H9 (cell line): ENCODE measurements at regions not wholly inside any gene's neighbourhood (a gene's known extent, or its start where the extent isn't known, plus 50 kb on each side); places are given as distances from the start of the nearest gene placed in this dataset.

Experiments
- DNase-seq: peaks from one replicate; pipeline ENCODE4 v3.0.0-alpha.2; 2017
- H2AFZ ChIP-seq: one replicate; pipeline ENCODE4 v1.6.1; 2013; ENCODE audit warnings: mild to moderate bottlenecking, low read length, control low read depth, moderate library complexity
- H2AK5ac ChIP-seq: 2 replicates; pipeline ENCODE4 v1.6.1; 2013; ENCODE audit warnings: low read length, control low read depth, mixed read lengths; ENCODE audit not compliant: insufficient read length
- H2BK120ac ChIP-seq: one replicate; pipeline ENCODE4 v1.6.1; 2013; ENCODE audit warnings: low read depth, mild to moderate bottlenecking, low read length, control low read depth, inconsistent platforms; ENCODE audit not compliant: poor library complexity, severe bottlenecking
- H2BK12ac ChIP-seq: 2 replicates; pipeline ENCODE4 v1.6.1; 2013; ENCODE audit warnings: low read length, control low read depth, mixed read lengths, low read depth; ENCODE audit not compliant: insufficient read length
- H2BK15ac ChIP-seq: 2 replicates; pipeline ENCODE4 v1.6.1; 2013; ENCODE audit warnings: low read depth, low read length, control low read depth
- H2BK20ac ChIP-seq: one replicate; pipeline ENCODE4 v1.6.1; 2013; ENCODE audit warnings: low read depth, mild to moderate bottlenecking, low read length, control low read depth, inconsistent platforms; ENCODE audit not compliant: poor library complexity, severe bottlenecking
- H2BK5ac ChIP-seq: 2 replicates; pipeline ENCODE4 v1.6.1; 2013; ENCODE audit warnings: low read length, control low read depth, mixed read lengths; ENCODE audit not compliant: insufficient read length
- H3K14ac ChIP-seq: 2 replicates; pipeline ENCODE4 v1.6.1; 2013; ENCODE audit warnings: low read length, control low read depth; ENCODE audit not compliant: insufficient read depth
- H3K18ac ChIP-seq: 2 replicates; pipeline ENCODE4 v1.6.1; 2013; ENCODE audit warnings: low read depth, mild to moderate bottlenecking, mixed read lengths, low read length, control low read depth; ENCODE audit not compliant: insufficient read length
- H3K23ac ChIP-seq: 2 replicates; pipeline ENCODE4 v1.6.1; 2013; ENCODE audit warnings: low read length, control low read depth, mixed read lengths, low read depth; ENCODE audit not compliant: insufficient read length
- H3K23me2 ChIP-seq: 2 replicates; pipeline ENCODE4 v1.6.1; 2013; ENCODE audit warnings: low read depth, mild to moderate bottlenecking, mixed read lengths, low read length, control low read depth; ENCODE audit not compliant: insufficient read length, poor library complexity, severe bottlenecking
- H3K27ac ChIP-seq: 2 replicates; pipeline ENCODE4 v1.5.1; 2013; ENCODE audit warnings: low read length, control low read depth, mixed read lengths, low read depth; ENCODE audit not compliant: insufficient read length
- H3K27me3 ChIP-seq: 2 replicates; pipeline ENCODE4 v1.6.1; 2013; ENCODE audit warnings: low read length, control low read depth, inconsistent platforms; ENCODE audit not compliant: insufficient read depth
- H3K4ac ChIP-seq: 2 replicates; pipeline ENCODE4 v1.6.1; 2013; ENCODE audit warnings: low read depth, mild to moderate bottlenecking, control low read depth, inconsistent platforms, low read length, moderate library complexity
- H3K4me1 ChIP-seq: 2 replicates; pipeline ENCODE4 v1.6.1; 2013; ENCODE audit warnings: low read length, control low read depth, inconsistent platforms; ENCODE audit not compliant: insufficient read depth
- H3K4me2 ChIP-seq: 2 replicates; pipeline ENCODE4 v1.6.1; 2013; ENCODE audit warnings: low read length, control low read depth, mixed read lengths; ENCODE audit not compliant: insufficient read length, insufficient read depth
- H3K56ac ChIP-seq: 2 replicates; pipeline ENCODE4 v1.6.1; 2013; ENCODE audit warnings: low read depth, mild to moderate bottlenecking, mixed read lengths, low read length, control low read depth; ENCODE audit not compliant: insufficient read length
- H3K79me1 ChIP-seq: 2 replicates; pipeline ENCODE4 v1.6.1; 2013; ENCODE audit warnings: low read depth, mild to moderate bottlenecking, moderate library complexity, low read length, control low read depth, inconsistent platforms; ENCODE audit not compliant: insufficient read depth, poor library complexity, severe bottlenecking
- H3K79me2 ChIP-seq: 2 replicates; pipeline ENCODE4 v1.6.1; 2013; ENCODE audit warnings: low read length, control low read depth, inconsistent platforms; ENCODE audit not compliant: insufficient read depth
- H3K9ac ChIP-seq: 2 replicates; pipeline ENCODE4 v1.6.1; 2013; ENCODE audit warnings: low read length, control low read depth, mixed read lengths; ENCODE audit not compliant: insufficient read length; ENCODE audit errors: extremely low read depth
- H3K9me3 ChIP-seq: one replicate; pipeline ENCODE4 v1.6.1; 2013; ENCODE audit warnings: low read depth, low read length, inconsistent platforms; ENCODE audit not compliant: control insufficient read depth
- H3T11ph ChIP-seq: one replicate; pipeline ENCODE4 v1.6.1; 2013; ENCODE audit warnings: mild to moderate bottlenecking, low read length, control low read depth, inconsistent platforms
- H4K20me1 ChIP-seq: one replicate; pipeline ENCODE4 v1.6.1; 2013; ENCODE audit not compliant: control insufficient read depth, insufficient read length, insufficient read depth
- H4K5ac ChIP-seq: 2 replicates; pipeline ENCODE4 v1.6.1; 2013; ENCODE audit warnings: low read depth, mild to moderate bottlenecking, mixed read lengths, low read length, control low read depth; ENCODE audit not compliant: insufficient read length
- H4K8ac ChIP-seq: replicated peaks from 2 replicates; pipeline ENCODE4 v1.6.1; 2013; ENCODE audit warnings: low read length, control low read depth, mixed read lengths, low read depth; ENCODE audit not compliant: insufficient read length
- H4K91ac ChIP-seq: 2 replicates; pipeline ENCODE4 v1.6.1; 2013; ENCODE audit warnings: low read depth, mild to moderate bottlenecking, moderate library complexity, mixed read lengths, low read length, control low read depth; ENCODE audit not compliant: insufficient read length
- H3K27ac Mint-ChIP-seq, 3 experiments: 2 replicates in 2 of 3; 3 replicates in 1 of 3; pipeline ENCODE4 v1.8.0; 2020 to 2021; ENCODE audit warnings: mixed read lengths in 3 of 3, mild to moderate bottlenecking in 1 of 3, moderate library complexity in 1 of 3
- H3K27me3 Mint-ChIP-seq: 2 replicates; pipeline ENCODE4 v1.8.0; 2021; ENCODE audit warnings: low read depth, mild to moderate bottlenecking, moderate library complexity, mixed read lengths
- H3K36me3 Mint-ChIP-seq, 3 experiments: 2 replicates in 2 of 3; 3 replicates in 1 of 3; pipeline ENCODE4 v1.8.0; 2020 to 2021; ENCODE audit warnings: low read depth in 3 of 3, mixed read lengths in 3 of 3; ENCODE audit not compliant: insufficient read depth in 1 of 3
- H3K4me1 Mint-ChIP-seq, 2 experiments: 2 replicates each; pipeline ENCODE4 v1.8.0; 2020; ENCODE audit warnings: mixed read lengths in 2 of 2
- H3K4me3 Mint-ChIP-seq, 2 experiments: 2 replicates in 1 of 2; 3 replicates in 1 of 2; pipeline ENCODE4 v1.8.0; 2020 to 2021; ENCODE audit warnings: mild to moderate bottlenecking in 2 of 2, mixed read lengths in 2 of 2, moderate library complexity in 1 of 2
- H3K9me3 Mint-ChIP-seq, 2 experiments: 2 replicates in 1 of 2; 3 replicates in 1 of 2; pipeline ENCODE4 v1.8.0; 2020; ENCODE audit warnings: mild to moderate bottlenecking in 2 of 2, mixed read lengths in 2 of 2, moderate library complexity in 1 of 2
- WGBS: extraction: QIAGEN DNeasy Blood & Tissue Kit; methylation state at CpG from one replicate; pipeline ENCODE4 v1.1.7; 2013; ENCODE audit warnings: missing lambda C conversion rate, low lambda C conversion rate, mixed read lengths; ENCODE audit not compliant: insufficient read length; ENCODE audit errors: extremely low coverage; 5-methylcytosine and 5-hydroxymethylcytosine counted together
- TF ChIP-seq, protein P1 (sequence below): fragments of 200-600 bp; sonication (generic); conservative IDR thresholded peaks from 3 replicates; pipeline ENCODE4 v1.8.0; 2021; ENCODE audit warnings: antibody characterized with exemption, mild to moderate bottlenecking

DNA sequence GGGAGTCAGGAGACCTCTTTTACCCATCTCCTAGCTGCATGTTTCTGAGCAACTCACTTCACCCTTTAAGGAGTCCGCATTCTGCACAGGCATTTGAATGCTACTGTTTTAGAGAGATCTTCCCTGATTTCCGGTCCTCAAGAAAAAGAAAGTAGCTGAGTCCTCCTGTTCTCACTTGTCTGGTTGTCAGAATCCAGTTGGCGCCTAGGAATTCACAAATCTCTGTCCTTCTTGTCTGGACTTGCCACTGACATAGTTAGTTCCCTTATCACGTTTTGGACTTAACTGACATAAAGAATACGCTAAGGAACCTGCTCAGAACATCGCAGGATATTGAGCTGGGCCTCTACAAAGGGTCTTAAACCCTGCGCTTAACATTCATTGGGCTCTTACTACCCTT lies 61.3 kb upstream of the OR5P2 start:
- H3K79me1 ChIP-seq, result no peaks in the 10 kb centered on the region
- no peak overlapping the region for H2AFZ ChIP-seq

More for the DNA sequence above, 61.3 kb upstream of the OR5P2 start:
- no peak overlapping the region for H3K4ac ChIP-seq
- no peak overlapping the region for H3K9ac ChIP-seq
- H3K14ac ChIP-seq, result no peak overlapping the region
- H3K27ac ChIP-seq, result no peak overlapping the region
- H2BK5ac ChIP-seq, result no peak overlapping the region
- no peak overlapping the region for H3K56ac ChIP-seq
- no peak overlapping the region for H4K5ac ChIP-seq
- H4K8ac ChIP-seq, result no peak overlapping the region
- TF ChIP-seq, protein P1, sequence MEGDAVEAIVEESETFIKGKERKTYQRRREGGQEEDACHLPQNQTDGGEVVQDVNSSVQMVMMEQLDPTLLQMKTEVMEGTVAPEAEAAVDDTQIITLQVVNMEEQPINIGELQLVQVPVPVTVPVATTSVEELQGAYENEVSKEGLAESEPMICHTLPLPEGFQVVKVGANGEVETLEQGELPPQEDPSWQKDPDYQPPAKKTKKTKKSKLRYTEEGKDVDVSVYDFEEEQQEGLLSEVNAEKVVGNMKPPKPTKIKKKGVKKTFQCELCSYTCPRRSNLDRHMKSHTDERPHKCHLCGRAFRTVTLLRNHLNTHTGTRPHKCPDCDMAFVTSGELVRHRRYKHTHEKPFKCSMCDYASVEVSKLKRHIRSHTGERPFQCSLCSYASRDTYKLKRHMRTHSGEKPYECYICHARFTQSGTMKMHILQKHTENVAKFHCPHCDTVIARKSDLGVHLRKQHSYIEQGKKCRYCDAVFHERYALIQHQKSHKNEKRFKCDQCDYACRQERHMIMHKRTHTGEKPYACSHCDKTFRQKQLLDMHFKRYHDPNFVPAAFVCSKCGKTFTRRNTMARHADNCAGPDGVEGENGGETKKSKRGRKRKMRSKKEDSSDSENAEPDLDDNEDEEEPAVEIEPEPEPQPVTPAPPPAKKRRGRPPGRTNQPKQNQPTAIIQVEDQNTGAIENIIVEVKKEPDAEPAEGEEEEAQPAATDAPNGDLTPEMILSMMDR, result no peak
- no peaks in the 10 kb centered on the region for H3K23me2 ChIP-seq
- no peak overlapping the region for H2BK20ac ChIP-seq
- no peak overlapping the region for H2BK15ac ChIP-seq
- H2BK120ac ChIP-seq, result no peak overlapping the region
- H3K36me3 Mint-ChIP-seq, result peaks cover 1 to 14% (median 9%) of the 10 kb centered on the region in 3 experiments; a peak in 6 of 7 replicates
- H3K79me2 ChIP-seq, result no peaks in the 10 kb centered on the region
- no peaks in the 10 kb centered on the region for H3K9me3 ChIP-seq
- no peak overlapping the region for H3K23ac ChIP-seq
- no peak overlapping the region for H3K4me3 Mint-ChIP-seq
- peaks cover 2% of the 10 kb centered on the region for H3K27me3 Mint-ChIP-seq
- no peak overlapping the region for H4K91ac ChIP-seq
- 0 out of 2 replicates have a peak, but pooled peaks cover 3% of the 10 kb centered on the region for H3K4me1 ChIP-seq
- no peak overlapping the region for H3K4me2 ChIP-seq
- no peak overlapping the region for H2AK5ac ChIP-seq
- H3K9me3 Mint-ChIP-seq, result peaks cover 5 to 6% of the 10 kb centered on the region in 2 experiments
- H4K20me1 ChIP-seq, result no peaks in the 10 kb centered on the region
- H3K18ac ChIP-seq, result no peak overlapping the region
- peaks cover 4 to 9% of the 10 kb centered on the region in 2 experiments for H3K4me1 Mint-ChIP-seq
- H2BK12ac ChIP-seq, result no peak overlapping the region
- DNase-seq, result no peak
- no peaks in the 10 kb centered on the region for H3K27me3 ChIP-seq
- H3T11ph ChIP-seq, result no peak overlapping the region
- no peak overlapping the region for H3K27ac Mint-ChIP-seq
- no CpG with 5 or more reads among the region's 7 CpGs for WGBS
